Spinal cord (tissue), 9 donors: ENCODE measurements at regions not wholly inside any gene's neighbourhood (a gene's known extent, or its start where the extent isn't known, plus 50 kb on each side); places are given as distances from the start of the nearest gene placed in this dataset.

Experiments
- DNase-seq, 6 donors: peaks; one replicate each; pipeline versions ENCODE4 v3.0.0 to v3.0.0-alpha.2; 2013 to 2015; ENCODE audit warnings: low spot score in 6 of 6, low read depth in 4 of 6
- H3K27ac ChIP-seq: one replicate; pipeline ENCODE4 v1.5.1; 2013; ENCODE audit warnings: low read depth, low read length, control low read depth
- H3K27me3 ChIP-seq: one replicate; pipeline ENCODE4 v1.6.1; 2013; ENCODE audit warnings: low read length; ENCODE audit not compliant: control insufficient read depth, insufficient read depth
- H3K36me3 ChIP-seq: one replicate; pipeline ENCODE4 v1.6.1; 2013; ENCODE audit warnings: low read length; ENCODE audit not compliant: control insufficient read depth, insufficient read depth
- H3K4me1 ChIP-seq: one replicate; pipeline ENCODE4 v1.6.1; 2013; ENCODE audit warnings: low read length; ENCODE audit not compliant: control insufficient read depth, insufficient read depth
- H3K4me3 ChIP-seq: one replicate; pipeline ENCODE4 v1.5.1; 2013; ENCODE audit warnings: low read depth, low read length, control low read depth
- H3K9me3 ChIP-seq: one replicate; pipeline ENCODE4 v1.6.1; 2013; ENCODE audit warnings: low read length; ENCODE audit not compliant: control insufficient read depth, insufficient read depth
- WGBS: methylation state at CpG from one replicate; pipeline ENCODE4 v1.1.5; 2013; ENCODE audit warnings: missing lambda C conversion rate; ENCODE audit not compliant: insufficient coverage; 5-methylcytosine and 5-hydroxymethylcytosine counted together
- donor health status: healthy.

DNA sequence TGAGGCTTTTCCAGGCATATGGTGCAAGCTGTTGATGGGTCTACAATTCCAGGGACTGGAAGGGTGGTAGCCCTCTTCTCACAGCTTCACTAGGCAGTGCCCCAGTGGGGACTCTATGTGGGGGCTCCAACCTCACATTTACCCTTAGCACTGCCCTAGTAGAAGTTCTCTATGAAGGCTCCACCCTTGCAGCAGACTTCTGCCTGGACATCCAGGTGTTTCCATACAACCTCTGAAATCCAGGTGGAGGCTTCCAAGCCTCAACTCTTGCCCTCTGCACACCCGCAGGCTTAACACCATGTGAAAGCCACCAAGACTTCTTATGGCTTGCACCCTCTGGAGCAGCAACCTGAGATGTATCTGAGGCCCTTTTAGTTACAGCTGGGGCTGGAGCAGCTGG lies 87.8 kb downstream of the ZNF777 start:
- no peaks in the 10 kb centered on the region for H3K4me1 ChIP-seq
- WGBS = 88% methylated on average over 1 of the region's 1 CpG
- H3K9me3 ChIP-seq = peaks cover 4% of the 10 kb centered on the region
- no peak for DNase-seq
- no peak overlapping the region for H3K4me3 ChIP-seq
- no peak overlapping the region for H3K27ac ChIP-seq
- H3K36me3 ChIP-seq = no peaks in the 10 kb centered on the region
- no peaks in the 10 kb centered on the region for H3K27me3 ChIP-seq

DNA sequence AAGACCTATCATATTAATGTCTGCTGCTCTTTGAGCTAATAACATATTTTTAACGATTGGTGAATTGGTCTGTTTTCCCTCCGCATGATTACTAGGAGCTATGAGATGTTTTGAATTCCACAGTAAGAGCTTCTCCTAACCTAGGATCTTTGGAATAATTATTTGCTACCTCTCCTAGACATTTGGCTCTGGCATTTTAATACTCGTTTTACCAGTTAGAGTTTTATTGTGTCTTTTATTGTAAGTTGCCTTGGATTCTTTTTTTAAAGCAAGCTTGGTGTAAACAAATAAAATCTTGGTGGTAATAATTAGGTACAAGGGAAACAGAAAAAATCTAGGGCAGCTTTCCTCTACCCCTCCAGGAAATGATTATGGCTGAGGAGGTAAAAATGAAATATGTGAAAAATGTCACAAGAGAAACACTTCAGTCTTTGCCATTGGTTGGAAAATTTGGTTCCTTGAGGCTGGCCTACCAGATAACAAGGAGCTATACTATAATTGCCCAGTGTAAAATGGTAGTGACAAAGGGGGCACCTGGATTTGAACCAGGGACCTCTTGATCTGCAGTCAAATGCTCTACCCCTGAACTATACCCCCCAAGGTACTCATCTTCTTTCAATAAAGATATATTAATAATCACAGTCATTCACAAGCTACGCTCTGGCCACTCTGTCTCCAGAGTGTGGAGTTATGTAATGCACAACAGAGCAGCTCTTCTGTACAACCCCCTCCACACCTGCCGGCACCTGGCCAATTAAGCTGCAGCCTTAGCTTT lies 85.4 kb downstream of the ZNF777 start:
- no peak overlapping the region for H3K4me3 ChIP-seq
- no peaks in the 10 kb centered on the region for H3K4me1 ChIP-seq
- WGBS = no CpG with 5 or more reads among the region's 5 CpGs
- H3K27ac ChIP-seq = no peak overlapping the region
- H3K9me3 ChIP-seq = peaks cover 9% of the 10 kb centered on the region
- DNase-seq = no peak
- H3K27me3 ChIP-seq = no peaks in the 10 kb centered on the region
- H3K36me3 ChIP-seq = no peaks in the 10 kb centered on the region

DNA sequence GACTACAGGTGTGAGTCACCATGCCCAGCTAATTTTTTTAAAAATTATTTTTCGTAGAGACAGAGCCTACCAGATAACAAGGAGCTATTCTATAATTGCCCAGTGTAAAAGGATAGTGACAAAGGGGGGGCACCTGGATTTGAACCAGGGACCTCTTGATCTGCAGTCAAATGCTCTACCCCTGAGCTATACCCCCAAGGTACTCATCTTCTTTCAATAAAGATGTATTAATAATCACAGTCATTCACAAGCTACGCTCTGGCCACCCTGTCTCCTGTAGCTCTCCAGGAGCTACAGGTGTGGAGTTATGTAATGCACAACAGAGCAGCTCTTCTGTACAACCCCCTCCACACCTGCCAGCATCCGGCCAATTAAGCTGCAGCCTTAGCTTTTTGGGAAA lies 83.5 kb downstream of the ZNF777 start:
- Histone ChIP-seq H3K4me1 (no peaks in the 10 kb centered on the region), H3K27me3 (no peaks in the 10 kb centered on the region), H3K27ac (no peak overlapping the region), H3K9me3 (peaks cover 9% of the 10 kb centered on the region), H3K4me3 (no peak overlapping the region), H3K36me3 (no peaks in the 10 kb centered on the region)
- no peak for DNase-seq
- WGBS = no CpG with 5 or more reads among the region's 3 CpGs

DNA sequence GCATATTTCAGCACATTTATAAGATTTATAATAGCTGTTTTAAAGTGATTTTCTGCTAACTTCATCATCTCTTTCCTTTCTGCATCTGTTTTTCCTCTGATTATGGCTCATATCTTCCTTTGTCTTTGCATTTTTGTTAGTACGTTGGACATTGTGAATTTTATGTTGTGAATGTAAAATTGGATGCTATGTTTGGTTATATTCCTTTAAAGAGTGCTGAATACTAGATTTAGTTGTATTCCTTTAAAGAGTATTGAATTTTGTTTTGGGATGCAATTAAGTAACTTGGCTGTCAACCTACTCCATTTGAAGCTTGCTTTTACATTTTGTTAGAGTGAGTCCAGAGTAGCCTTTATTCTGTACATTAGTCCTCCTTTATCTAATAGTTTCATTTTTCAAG lies 81.2 kb downstream of the ZNF777 start:
- Histone ChIP-seq H3K27me3 (no peaks in the 10 kb centered on the region), H3K9me3 (peaks cover 4% of the 10 kb centered on the region), H3K27ac (no peak overlapping the region), H3K4me3 (no peak overlapping the region), H3K4me1 (no peaks in the 10 kb centered on the region), H3K36me3 (no peaks in the 10 kb centered on the region)
- DNase-seq = no peak
- no CpG with 5 or more reads among the region's 1 CpG for WGBS

DNA sequence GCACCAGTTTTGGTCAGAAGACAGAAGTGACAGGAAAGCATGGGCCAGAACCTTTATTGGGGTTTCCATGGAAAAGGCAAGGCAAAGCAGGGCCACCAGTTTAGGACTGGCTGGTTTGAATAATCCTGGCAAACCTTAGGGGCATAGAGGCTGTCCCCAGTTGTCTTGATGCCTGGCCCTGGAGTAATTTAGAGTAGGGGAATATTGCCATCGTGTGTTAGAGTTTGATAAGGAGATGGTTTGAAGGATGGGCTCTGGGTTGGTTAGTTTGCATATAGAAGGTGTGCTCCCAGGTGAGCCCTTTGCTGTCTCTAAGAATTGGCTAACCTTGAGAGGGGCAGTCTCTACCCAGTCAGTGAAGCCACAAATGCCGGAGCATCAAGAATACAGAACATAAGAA lies 79.6 kb downstream of the ZNF777 start:
- Histone ChIP-seq H3K36me3 (no peaks in the 10 kb centered on the region), H3K27me3 (no peaks in the 10 kb centered on the region), H3K4me3 (no peak overlapping the region), H3K4me1 (no peaks in the 10 kb centered on the region), H3K27ac (no peak overlapping the region), H3K9me3 (peaks cover 4% of the 10 kb centered on the region)
- 67% methylated on average over 1 of the region's 2 CpGs for whole genome bisulfite sequencing
- DNase-seq = no peak
